Nephron progenitor cell (in vitro differentiated cells): ENCODE measurements at regions not wholly inside any gene's neighbourhood (a gene's known extent, or its start where the extent isn't known, plus 50 kb on each side); places are given as distances from the start of the nearest gene placed in this dataset.

ENCODE experiments used
- DNase-seq: peaks from one replicate; pipeline ENCODE4 v3.0.0; 2021
- H3K27ac Mint-ChIP-seq: 2 replicates; pipeline ENCODE4 v1.8.0; 2021; ENCODE audit warnings: mild to moderate bottlenecking, moderate library complexity, mixed read lengths
- H3K27me3 Mint-ChIP-seq: 2 replicates; pipeline ENCODE4 v1.8.0; 2021; ENCODE audit warnings: mild to moderate bottlenecking, low read depth, mixed read lengths; ENCODE audit not compliant: poor library complexity
- H3K36me3 Mint-ChIP-seq: 2 replicates; pipeline ENCODE4 v1.8.0; 2021; ENCODE audit warnings: low read depth, mixed read lengths
- H3K4me1 Mint-ChIP-seq: 2 replicates; pipeline ENCODE4 v1.8.0; 2021; ENCODE audit warnings: mixed read lengths
- H3K4me3 Mint-ChIP-seq: 2 replicates; pipeline ENCODE4 v1.8.0; 2021; ENCODE audit warnings: mild to moderate bottlenecking, moderate library complexity, mixed read lengths
- H3K9me3 Mint-ChIP-seq: 2 replicates; pipeline ENCODE4 v1.8.0; 2021; ENCODE audit warnings: mild to moderate bottlenecking, moderate library complexity, mixed read lengths
- CTCF ChIP-seq: fragments of 200-600 bp; sonication (generic); IDR thresholded peaks from 2 replicates; pipeline ENCODE4 v1.5.0; 2021; ENCODE audit warnings: antibody characterized with exemption

DNA sequence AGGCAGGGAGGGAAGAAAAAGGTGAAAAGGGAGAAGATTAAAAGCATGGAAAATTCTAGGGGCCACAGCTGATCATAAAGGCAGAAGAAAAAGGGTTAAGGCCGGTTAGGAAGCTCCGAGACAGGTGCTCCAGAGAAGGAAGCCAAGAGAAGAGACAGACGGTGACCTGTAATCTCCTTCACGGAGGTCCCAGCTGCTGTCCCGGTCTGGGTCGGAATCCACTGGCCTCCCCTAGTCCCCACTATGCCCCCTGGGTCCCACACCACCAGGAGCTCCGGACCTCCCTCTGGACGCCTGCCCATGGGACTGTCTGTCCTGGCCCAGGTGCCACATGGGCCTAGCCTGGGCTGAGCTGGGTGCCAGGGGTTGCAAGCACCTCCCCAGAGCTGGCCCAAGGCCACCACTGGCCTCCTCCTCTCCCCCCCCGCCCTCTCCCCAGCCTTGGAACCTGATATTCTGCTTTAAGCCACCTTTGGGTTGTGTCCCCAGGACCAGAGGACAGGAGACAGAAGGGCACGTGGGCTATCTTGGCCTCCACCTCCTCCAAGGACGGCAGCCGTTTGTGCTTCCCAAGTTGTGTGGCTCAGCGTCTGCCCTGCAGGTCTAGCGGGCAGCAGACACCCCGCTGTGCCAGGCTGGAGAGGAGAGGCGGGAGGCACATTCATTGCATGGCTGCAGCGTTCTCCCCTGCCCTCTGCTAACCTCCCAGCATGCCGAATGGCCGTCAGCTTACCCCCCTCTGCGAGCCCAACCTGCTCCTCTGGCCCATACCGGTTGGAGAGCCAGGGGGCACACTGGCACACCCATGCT is 102.4 kb downstream of the ENGASE start:
- Mint-ChIP-seq H3K27me3 (peaks cover 43% of the 10 kb centered on the region), H3K9me3 (no peaks in the 10 kb centered on the region), H3K4me1 (peaks cover 28% of the 10 kb centered on the region), H3K27ac (no peak overlapping the region), H3K4me3 (no peak overlapping the region), H3K36me3 (no peaks in the 10 kb centered on the region)
- no peak for TF ChIP-seq CTCF
- DNase-seq, result no peak

- Mint-ChIP-seq H3K9me3 (no peaks in the 10 kb centered on the region), H3K4me3 (no peak overlapping the region), H3K27me3 (peaks cover 25% of the 10 kb centered on the region), H3K36me3 (no peaks in the 10 kb centered on the region), H3K4me1 (peaks cover 24% of the 10 kb centered on the region), H3K27ac (no peak overlapping the region)
- DNase-seq, result no peak
- no peak for TF ChIP-seq CTCF
These were observed 100.6 kb downstream of the ENGASE start for GRCh38 chr17:79174905-79175856.

DNA sequence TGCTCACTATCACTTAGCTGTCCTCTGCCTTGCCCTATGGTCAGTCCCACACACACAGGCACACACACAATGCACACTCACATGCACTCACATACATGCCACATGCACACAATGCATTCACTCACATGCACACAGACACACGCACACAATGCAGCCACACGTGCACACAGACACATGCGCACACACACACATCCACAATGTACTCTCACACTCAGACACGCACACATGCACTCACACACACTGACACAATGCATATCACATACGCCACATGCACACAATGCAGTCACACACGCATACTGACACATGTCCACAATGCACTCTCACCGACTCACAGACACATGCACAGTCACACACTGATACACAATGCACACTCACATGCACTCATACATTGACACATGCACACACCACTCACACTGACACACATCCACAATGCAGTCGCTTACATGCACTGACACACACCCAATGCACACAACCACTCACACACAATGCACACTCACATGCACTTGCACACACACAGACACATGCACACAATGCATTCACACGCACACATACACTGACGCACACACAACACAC is 99.7 kb downstream of the ENGASE start:
- no peak for TF ChIP-seq CTCF
- no peaks in the 10 kb centered on the region for H3K36me3 Mint-ChIP-seq

GRCh38 chr17:79171188-79171587 is 96.6 kb downstream of the ENGASE start:
- no peak for DNase-seq
- H3K36me3 Mint-ChIP-seq, result no peaks in the 10 kb centered on the region
- no peaks in the 10 kb centered on the region for H3K9me3 Mint-ChIP-seq
- H3K27me3 Mint-ChIP-seq, result peaks cover 2% of the 10 kb centered on the region
- H3K27ac Mint-ChIP-seq, result no peak overlapping the region
- TF ChIP-seq CTCF, result no peak
- H3K4me3 Mint-ChIP-seq, result no peak overlapping the region
- H3K4me1 Mint-ChIP-seq, result peaks cover 16% of the 10 kb centered on the region

More for the DNA sequence above, 99.7 kb downstream of the ENGASE start:
- H3K4me1 Mint-ChIP-seq, result peaks cover 24% of the 10 kb centered on the region
- no peaks in the 10 kb centered on the region for H3K9me3 Mint-ChIP-seq
- H3K27me3 Mint-ChIP-seq, result peaks cover 16% of the 10 kb centered on the region
- no peak overlapping the region for H3K4me3 Mint-ChIP-seq
- DNase-seq, result no peak
- no peak overlapping the region for H3K27ac Mint-ChIP-seq

- TF ChIP-seq CTCF, result no peak
- Mint-ChIP-seq H3K4me1 (peaks cover 18% of the 10 kb centered on the region), H3K4me3 (no peak overlapping the region), H3K27me3 (peaks cover 4% of the 10 kb centered on the region), H3K36me3 (no peaks in the 10 kb centered on the region), H3K27ac (no peak overlapping the region), H3K9me3 (no peaks in the 10 kb centered on the region)
- DNase-seq, result no peak
These were observed 95.2 kb downstream of the ENGASE start for GRCh38 chr17:79169861-79170260.
